ENCODE measurements at regions not wholly inside any gene's neighbourhood (a gene's known extent, or its start where the extent isn't known, plus 50 kb on each side); places are given as distances from the start of the nearest gene placed in this dataset.
"Not testable (repeated sequence)": the region's sequence is repeated elsewhere in the genome, so short reads cannot be mapped to it uniquely, and the experiment has no call there.

GRCh38 chr3:70621451-70621850 is 309.0 kb upstream of the MDFIC2 start:
- no peak for DNase-seq

GRCh38 chr3:70620956-70621355 is 308.5 kb upstream of the MDFIC2 start:
- no peak for DNase-seq

- no peak for DNase-seq
Observed at GRCh38 chr3:70620367-70620766, 307.9 kb upstream of the MDFIC2 start.

- DNase-seq = no peak
Observed at GRCh38 chr3:70618151-70618550, 305.7 kb upstream of the MDFIC2 start.

- not testable (repeated sequence) for DNase-seq
Observed at GRCh38 chr3:70617349-70617748, 304.9 kb upstream of the MDFIC2 start.

GRCh38 chr3:70615286-70615685 is 302.8 kb upstream of the MDFIC2 start:
- no peak for DNase-seq

- peak; percentile 1 for DNase-seq
Observed at GRCh38 chr3:70614111-70614510, 301.7 kb upstream of the MDFIC2 start.

- no peak for DNase-seq
Observed at GRCh38 chr3:70612920-70613319, 300.5 kb upstream of the MDFIC2 start.

- DNase-seq = not testable (repeated sequence)
Observed at GRCh38 chr3:70611667-70612277, 299.3 kb upstream of the MDFIC2 start.

GRCh38 chr3:70608434-70608833 is 296.0 kb upstream of the MDFIC2 start:
- DNase-seq = no peak

- DNase-seq = no peak
Observed at GRCh38 chr3:70607469-70607868, 295.0 kb upstream of the MDFIC2 start.

GRCh38 chr3:70606018-70606417 is 293.6 kb upstream of the MDFIC2 start:
- DNase-seq = no peak

GRCh38 chr3:70603103-70603502 is 290.7 kb upstream of the MDFIC2 start:
- DNase-seq = no peak

GRCh38 chr3:70597312-70597711 is 284.9 kb upstream of the MDFIC2 start:
- no peak for DNase-seq

- no peak for DNase-seq
Observed at GRCh38 chr3:70583682-70584081, 271.2 kb upstream of the MDFIC2 start.

- DNase-seq = no peak
Observed at GRCh38 chr3:70582803-70583202, 270.4 kb upstream of the MDFIC2 start.

GRCh38 chr3:70580021-70580420 is 267.6 kb upstream of the MDFIC2 start:
- DNase-seq = no peak

GRCh38 chr3:70571696-70572095 is 259.3 kb upstream of the MDFIC2 start:
- DNase-seq = no peak

- no peak for DNase-seq
Observed at GRCh38 chr3:70570584-70570983, 258.1 kb upstream of the MDFIC2 start.

- no peak for DNase-seq
Observed at GRCh38 chr3:70568626-70569025, 256.2 kb upstream of the MDFIC2 start.

- DNase-seq = no peak
Observed at GRCh38 chr3:70565861-70566260, 253.4 kb upstream of the MDFIC2 start.

- DNase-seq = no peak
Observed at GRCh38 chr3:70564552-70564951, 252.1 kb upstream of the MDFIC2 start.

- no peak for DNase-seq
Observed at GRCh38 chr3:70561796-70562195, 249.4 kb upstream of the MDFIC2 start.

GRCh38 chr3:70558956-70559355 is 246.5 kb upstream of the MDFIC2 start:
- DNase-seq = no peak

- no peak for DNase-seq
Observed at GRCh38 chr3:70557976-70558375, 245.5 kb upstream of the MDFIC2 start.

GRCh38 chr3:70556056-70556455 is 243.6 kb upstream of the MDFIC2 start:
- no peak for DNase-seq
